Smooth muscle cell (in vitro differentiated cells): ENCODE measurements at regions not wholly inside any gene's neighbourhood (a gene's known extent, or its start where the extent isn't known, plus 50 kb on each side); places are given as distances from the start of the nearest gene placed in this dataset.

Experiments
- DNase-seq: peaks from one replicate; lab custom pipeline; 2025; ENCODE audit not compliant: unreplicated experiment; lab: John Stamatoyannopoulos, UW
- H2AFZ ChIP-seq: fragments of 200-600 bp; sonication (generic); 2 replicates; pipeline ENCODE4 v1.6.0; 2016; ENCODE audit warnings: antibody characterized with exemption, low read depth, mild to moderate bottlenecking
- H3F3A ChIP-seq: fragments of 200-600 bp; sonication (generic); 2 replicates; pipeline ENCODE4 v1.6.0; 2017; ENCODE audit warnings: antibody characterized with exemption, low read depth
- H3K27ac ChIP-seq: fragments of 200-600 bp; sonication (generic); 2 replicates; pipeline ENCODE4 v1.5.1; 2016; ENCODE audit warnings: low read depth, mild to moderate bottlenecking
- H3K27me3 ChIP-seq: fragments of 200-600 bp; sonication (generic); 2 replicates; pipeline ENCODE4 v1.6.1; 2016; ENCODE audit warnings: low read depth, mild to moderate bottlenecking
- H3K36me3 ChIP-seq: fragments of 200-600 bp; sonication (generic); 2 replicates; pipeline ENCODE4 v1.5.1; 2016; ENCODE audit warnings: low read depth
- H3K4me1 ChIP-seq: fragments of 200-600 bp; sonication (generic); 2 replicates; pipeline ENCODE4 v1.5.1; 2016; ENCODE audit warnings: low read depth
- H3K4me2 ChIP-seq: fragments of 200-600 bp; sonication (generic); 2 replicates; pipeline ENCODE4 v1.6.0; 2016; ENCODE audit warnings: mild to moderate bottlenecking
- H3K4me3 ChIP-seq: fragments of 200-600 bp; sonication (generic); 2 replicates; pipeline ENCODE4 v1.5.1; 2016; ENCODE audit warnings: mild to moderate bottlenecking
- H3K79me2 ChIP-seq: fragments of 200-600 bp; sonication (generic); 2 replicates; pipeline ENCODE4 v1.6.0; 2016; ENCODE audit warnings: low read depth, mild to moderate bottlenecking
- H3K9ac ChIP-seq: fragments of 200-600 bp; sonication (generic); 2 replicates; pipeline ENCODE4 v1.6.0; 2016; ENCODE audit warnings: low read depth
- H3K9me3 ChIP-seq: fragments of 200-600 bp; sonication (generic); replicated peaks from 2 replicates; pipeline ENCODE4 v1.5.1; 2016; ENCODE audit warnings: low read depth
- H4K20me1 ChIP-seq: fragments of 200-600 bp; sonication (generic); 2 replicates; pipeline ENCODE4 v1.6.0; 2016; ENCODE audit warnings: low read depth
- WGBS: methylation state at CpG from one replicate; pipeline ENCODE4 v1.1.7; 2016; ENCODE audit warnings: low lambda C conversion rate; 5-methylcytosine and 5-hydroxymethylcytosine counted together
- TF ChIP-seq, protein P1 (sequence below): fragments of 200-600 bp; sonication (generic); IDR thresholded peaks from 2 replicates; pipeline ENCODE4 v1.5.1; 2017; ENCODE audit warnings: borderline replicate concordance, mild to moderate bottlenecking, antibody characterized with exemption; ENCODE audit not compliant: insufficient read depth, poor library complexity, severe bottlenecking

DNA sequence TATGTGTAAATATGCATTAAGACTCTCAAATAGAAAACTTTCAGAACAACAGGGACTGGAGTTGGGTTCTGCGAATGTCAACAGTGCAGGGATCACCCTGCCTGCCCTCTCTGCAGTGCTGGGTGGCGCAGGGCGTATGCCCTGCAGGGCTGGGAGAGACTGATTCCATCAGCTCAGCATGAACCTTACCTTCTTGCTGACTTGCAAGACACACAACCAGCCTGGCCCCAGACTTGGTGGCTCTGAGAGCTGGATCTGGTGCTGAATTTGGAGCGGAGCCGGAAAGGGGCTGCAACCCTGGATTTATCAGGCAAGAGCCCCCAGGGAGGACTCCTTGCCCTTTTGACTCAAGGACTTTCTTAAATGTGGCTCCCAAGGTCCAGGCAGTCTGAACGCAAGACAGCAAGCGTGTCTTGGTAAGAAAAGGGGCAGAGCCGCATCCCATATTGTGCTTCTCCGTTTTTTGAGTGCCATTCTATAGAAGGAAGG, 376.0 kb upstream of the IRX2 start:
- WGBS, result 95% methylated on average over 9 of the region's 9 CpGs
- no peak overlapping the region for H2AFZ ChIP-seq
- DNase-seq, result no peak

DNA sequence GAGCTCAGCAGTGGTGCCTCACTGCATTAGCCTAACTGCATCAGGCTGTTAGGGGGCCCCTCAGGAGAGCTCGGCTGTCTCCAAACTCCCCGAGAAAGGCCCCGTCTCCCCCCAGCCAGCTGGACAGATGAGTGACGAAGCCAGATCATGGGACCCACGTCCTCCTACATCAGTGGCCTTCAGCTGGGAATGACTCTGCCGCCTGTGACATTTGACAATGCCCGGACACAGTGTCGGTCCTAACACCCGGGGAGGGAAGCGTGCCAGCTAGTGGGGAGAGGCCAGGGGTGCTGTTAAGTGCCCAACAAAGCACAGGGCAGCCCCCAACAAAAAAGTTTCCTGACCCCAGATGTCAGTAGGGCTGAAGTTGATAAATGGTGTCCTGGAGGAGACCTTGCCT, 375.2 kb upstream of the IRX2 start:
- no peaks in the 10 kb centered on the region for H4K20me1 ChIP-seq
- H3K4me2 ChIP-seq, result no peak overlapping the region
- H3K9me3 ChIP-seq, result no peaks in the 10 kb centered on the region
- WGBS, result 92% methylated on average over 10 of the region's 10 CpGs
- H3K79me2 ChIP-seq, result no peaks in the 10 kb centered on the region
- H3F3A ChIP-seq, result no peaks in the 10 kb centered on the region
- peaks cover 24% of the 10 kb centered on the region for H3K27me3 ChIP-seq
- no peak overlapping the region for H3K4me3 ChIP-seq
- no peaks in the 10 kb centered on the region for H3K36me3 ChIP-seq
- TF ChIP-seq, protein P1, sequence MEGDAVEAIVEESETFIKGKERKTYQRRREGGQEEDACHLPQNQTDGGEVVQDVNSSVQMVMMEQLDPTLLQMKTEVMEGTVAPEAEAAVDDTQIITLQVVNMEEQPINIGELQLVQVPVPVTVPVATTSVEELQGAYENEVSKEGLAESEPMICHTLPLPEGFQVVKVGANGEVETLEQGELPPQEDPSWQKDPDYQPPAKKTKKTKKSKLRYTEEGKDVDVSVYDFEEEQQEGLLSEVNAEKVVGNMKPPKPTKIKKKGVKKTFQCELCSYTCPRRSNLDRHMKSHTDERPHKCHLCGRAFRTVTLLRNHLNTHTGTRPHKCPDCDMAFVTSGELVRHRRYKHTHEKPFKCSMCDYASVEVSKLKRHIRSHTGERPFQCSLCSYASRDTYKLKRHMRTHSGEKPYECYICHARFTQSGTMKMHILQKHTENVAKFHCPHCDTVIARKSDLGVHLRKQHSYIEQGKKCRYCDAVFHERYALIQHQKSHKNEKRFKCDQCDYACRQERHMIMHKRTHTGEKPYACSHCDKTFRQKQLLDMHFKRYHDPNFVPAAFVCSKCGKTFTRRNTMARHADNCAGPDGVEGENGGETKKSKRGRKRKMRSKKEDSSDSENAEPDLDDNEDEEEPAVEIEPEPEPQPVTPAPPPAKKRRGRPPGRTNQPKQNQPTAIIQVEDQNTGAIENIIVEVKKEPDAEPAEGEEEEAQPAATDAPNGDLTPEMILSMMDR, result no peak
- no peak overlapping the region for H3K27ac ChIP-seq
- H3K4me1 ChIP-seq, result peaks cover 24% of the 10 kb centered on the region
- H3K9ac ChIP-seq, result no peak overlapping the region
- no peak overlapping the region for H2AFZ ChIP-seq
- no peak for DNase-seq

More for the DNA sequence above, 376.0 kb upstream of the IRX2 start:
- no peak overlapping the region for H3K4me2 ChIP-seq
- no peaks in the 10 kb centered on the region for H3F3A ChIP-seq
- H3K27ac ChIP-seq, result no peak overlapping the region
- H3K4me1 ChIP-seq, result peaks cover 16% of the 10 kb centered on the region
- H3K79me2 ChIP-seq, result no peaks in the 10 kb centered on the region
- H3K9me3 ChIP-seq, result no peaks in the 10 kb centered on the region
- TF ChIP-seq, protein P1, result no peak
- H3K4me3 ChIP-seq, result no peak overlapping the region
- no peaks in the 10 kb centered on the region for H3K36me3 ChIP-seq
- H3K9ac ChIP-seq, result no peak overlapping the region
- H4K20me1 ChIP-seq, result no peaks in the 10 kb centered on the region
- peaks cover 16% of the 10 kb centered on the region for H3K27me3 ChIP-seq

DNA sequence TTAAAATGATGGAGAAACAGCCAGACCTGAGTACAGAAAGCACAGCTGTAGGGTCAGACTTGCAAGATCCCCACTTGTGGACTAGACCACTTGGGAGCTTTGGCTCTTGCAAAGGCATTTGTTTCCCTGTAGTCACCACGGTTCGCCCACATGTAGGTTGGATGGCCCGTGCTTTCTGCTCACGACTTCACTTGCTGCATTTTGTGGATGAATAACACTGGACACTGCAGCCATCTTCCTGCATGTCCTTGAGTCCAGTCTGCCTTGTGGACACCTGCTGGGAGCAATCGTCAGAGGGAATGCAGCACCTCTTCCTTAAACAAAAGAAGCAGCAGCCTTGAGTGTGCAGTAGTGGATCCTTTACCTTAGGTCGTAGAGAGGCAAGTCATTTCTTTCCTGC, 372.9 kb upstream of the IRX2 start:
- H2AFZ ChIP-seq, result no peak overlapping the region
- no peaks in the 10 kb centered on the region for H3K36me3 ChIP-seq
- H3K27me3 ChIP-seq, result peaks cover 47% of the 10 kb centered on the region
- H3K9ac ChIP-seq, result no peak overlapping the region
- no peaks in the 10 kb centered on the region for H3K79me2 ChIP-seq
- no peak overlapping the region for H3K4me2 ChIP-seq
- DNase-seq, result no peak
- no peaks in the 10 kb centered on the region for H3F3A ChIP-seq
- H3K4me3 ChIP-seq, result no peak overlapping the region
- no peak overlapping the region for H3K27ac ChIP-seq
- H3K4me1 ChIP-seq, result peaks cover 29% of the 10 kb centered on the region
- TF ChIP-seq, protein P1, result no peak
- no peaks in the 10 kb centered on the region for H3K9me3 ChIP-seq
- WGBS, result 81% methylated on average over 6 of the region's 6 CpGs
- H4K20me1 ChIP-seq, result no peaks in the 10 kb centered on the region

DNA sequence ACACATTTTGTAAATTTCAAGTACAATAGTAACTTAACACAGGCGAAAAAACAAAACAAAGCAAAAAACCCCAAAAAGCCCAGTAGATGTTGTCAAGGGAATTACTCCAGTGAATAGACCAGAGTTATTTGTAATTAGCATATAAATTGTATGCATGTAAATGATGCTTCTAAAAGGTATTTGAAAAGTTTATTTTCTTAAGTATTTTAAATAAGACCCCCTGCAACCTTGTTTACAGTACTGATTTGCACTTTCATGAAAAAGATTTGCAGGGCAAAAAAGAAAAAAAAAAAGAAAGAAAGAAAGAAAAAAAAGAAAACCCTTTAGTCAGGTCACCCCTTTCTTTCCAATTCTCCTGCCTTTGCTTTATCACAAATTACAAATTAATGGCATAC, 372.3 kb upstream of the IRX2 start:
- WGBS, result 64% methylated on average over 1 of the region's 1 CpG
- Histone ChIP-seq H3F3A (no peaks in the 10 kb centered on the region), H3K36me3 (no peaks in the 10 kb centered on the region), H3K79me2 (no peaks in the 10 kb centered on the region), H3K27me3 (peaks cover 53% of the 10 kb centered on the region), H4K20me1 (no peaks in the 10 kb centered on the region), H2AFZ (no peak overlapping the region), H3K9ac (no peak overlapping the region), H3K4me1 (peaks cover 31% of the 10 kb centered on the region), H3K4me2 (no peak overlapping the region), H3K9me3 (no peaks in the 10 kb centered on the region), H3K27ac (no peak overlapping the region), H3K4me3 (no peak overlapping the region)
- TF ChIP-seq, protein P1, result no peak
- no peak for DNase-seq
